ENCODE measurements at regions not wholly inside any gene's neighbourhood (a gene's known extent, or its start where the extent isn't known, plus 50 kb on each side); places are given as distances from the start of the nearest gene placed in this dataset.
"Not testable (repeated sequence)": the region's sequence is repeated elsewhere in the genome, so short reads cannot be mapped to it uniquely, and the experiment has no call there.

- Mint-ChIP-seq H3K27ac (no peak overlapping the region), H3K27me3 (peaks cover 0 to 3% of the 10 kb centered on the region in 2 donors), H3K4me3 (no peak overlapping the region), H3K4me1 (no peaks in the 10 kb centered on the region), H3K9me3 (peaks cover 2 to 20% (median 14%) of the 10 kb centered on the region in 5 donors), H3K36me3 (no peaks in the 10 kb centered on the region)
- Histone ChIP-seq H3K4me3 (ENCODE audit: low read length) (no peak overlapping the region), H3K4me1 (ENCODE audit: insufficient read depth, low read length) (no peaks in the 10 kb centered on the region), H3K9me3 (ENCODE audit: low read length) (no peaks in the 10 kb centered on the region), H3K27ac (ENCODE audit: low read depth, low read length) (no peak overlapping the region), H3K27me3 (ENCODE audit: insufficient read depth, low read length, poor library complexity, severe bottlenecking) (no peaks in the 10 kb centered on the region), H3K36me3 (ENCODE audit: insufficient read depth, low read length) (no peaks in the 10 kb centered on the region)
- DNase-seq, result no peak
- ChIA-PET POLR2A (no interaction called here), CTCF (no interaction called here)
Measured at GRCh38 chr5:119694284-119694683, 64.9 kb downstream of the FAM170A start.

- H3K4me1 Mint-ChIP-seq, result no peaks in the 10 kb centered on the region
- no peak overlapping the region for H3K27ac Mint-ChIP-seq
- Histone ChIP-seq H3K9me3 (ENCODE audit: low read length) (no peaks in the 10 kb centered on the region), H3K4me3 (ENCODE audit: low read length) (no peak overlapping the region), H3K36me3 (ENCODE audit: insufficient read depth, low read length) (no peaks in the 10 kb centered on the region), H3K4me1 (ENCODE audit: insufficient read depth, low read length) (no peaks in the 10 kb centered on the region), H3K27ac (ENCODE audit: low read depth, low read length) (no peak overlapping the region), H3K27me3 (ENCODE audit: insufficient read depth, low read length, poor library complexity, severe bottlenecking) (no peaks in the 10 kb centered on the region)
- H3K27me3 Mint-ChIP-seq, result peaks cover 7 to 9% of the 10 kb centered on the region in 2 donors
- peaks cover 0 to 9% (median 8%) of the 10 kb centered on the region in 5 donors for H3K9me3 Mint-ChIP-seq
- CTCF ChIA-PET, result no interaction called here
- POLR2A ChIA-PET, result no interaction called here
- no peak overlapping the region for H3K4me3 Mint-ChIP-seq
- no peaks in the 10 kb centered on the region for H3K36me3 Mint-ChIP-seq
- no peak for DNase-seq
Measured at GRCh38 chr5:119706049-119706448, 76.7 kb downstream of the FAM170A start.

GRCh38 chr5:119708076-119708790 lies 78.9 kb downstream of the FAM170A start:
- no peaks in the 10 kb centered on the region for H3K4me1 Mint-ChIP-seq
- H3K4me3 Mint-ChIP-seq, result no peak overlapping the region
- peaks cover 0 to 7% (median 4%) of the 10 kb centered on the region in 5 donors for H3K9me3 Mint-ChIP-seq
- no peak overlapping the region for H3K27ac Mint-ChIP-seq
- no peaks in the 10 kb centered on the region for H3K36me3 Mint-ChIP-seq
- peaks cover 7 to 9% of the 10 kb centered on the region in 2 donors for H3K27me3 Mint-ChIP-seq
- Histone ChIP-seq H3K4me3 (ENCODE audit: low read length) (no peak overlapping the region), H3K27me3 (ENCODE audit: insufficient read depth, low read length, poor library complexity, severe bottlenecking) (no peaks in the 10 kb centered on the region), H3K9me3 (ENCODE audit: low read length) (no peaks in the 10 kb centered on the region), H3K36me3 (ENCODE audit: insufficient read depth, low read length) (no peaks in the 10 kb centered on the region), H3K4me1 (ENCODE audit: insufficient read depth, low read length) (no peaks in the 10 kb centered on the region), H3K27ac (ENCODE audit: low read depth, low read length) (no peak overlapping the region)
- ChIA-PET POLR2A (no interaction called here), CTCF (no interaction called here)
- DNase-seq, result no peak

GRCh38 chr5:119721775-119722174 lies 92.4 kb downstream of the FAM170A start:
- Mint-ChIP-seq H3K9me3 (peaks cover 3 to 14% (median 9%) of the 10 kb centered on the region in 5 donors), H3K27me3 (peaks cover 6 to 7% of the 10 kb centered on the region in 2 donors), H3K4me1 (no peaks in the 10 kb centered on the region), H3K27ac (no peak overlapping the region), H3K36me3 (no peaks in the 10 kb centered on the region), H3K4me3 (no peak overlapping the region)
- ChIA-PET POLR2A (no interaction called here), CTCF (no interaction called here)
- H3K36me3 ChIP-seq (ENCODE audit: insufficient read depth, low read length), result no peaks in the 10 kb centered on the region
- H3K9me3 ChIP-seq (ENCODE audit: low read length), result peaks cover 4% of the 10 kb centered on the region
- no peaks in the 10 kb centered on the region for H3K27me3 ChIP-seq (ENCODE audit: insufficient read depth, low read length, poor library complexity, severe bottlenecking)
- no peak overlapping the region for H3K4me3 ChIP-seq (ENCODE audit: low read length)
- DNase-seq, result no peak
- no peaks in the 10 kb centered on the region for H3K4me1 ChIP-seq (ENCODE audit: insufficient read depth, low read length)
- no peak overlapping the region for H3K27ac ChIP-seq (ENCODE audit: low read depth, low read length)

GRCh38 chr5:119725291-119725690 lies 95.9 kb downstream of the FAM170A start:
- H3K4me3 Mint-ChIP-seq; H3K27me3 Mint-ChIP-seq; H3K27me3 ChIP-seq (ENCODE audit: insufficient read depth, low read length, poor library complexity, severe bottlenecking); H3K9me3 ChIP-seq (ENCODE audit: low read length); H3K36me3 Mint-ChIP-seq; H3K36me3 ChIP-seq (ENCODE audit: insufficient read depth, low read length); DNase-seq; H3K27ac ChIP-seq (ENCODE audit: low read depth, low read length); H3K4me3 ChIP-seq (ENCODE audit: low read length); POLR2A ChIA-PET; H3K4me1 ChIP-seq (ENCODE audit: insufficient read depth, low read length); CTCF ChIA-PET; H3K27ac Mint-ChIP-seq; H3K4me1 Mint-ChIP-seq: not testable (repeated sequence)
- H3K9me3 Mint-ChIP-seq, result peaks cover 8 to 18% (median 17%) of the 10 kb centered on the region in 5 donors

GRCh38 chr5:119726544-119726943 lies 97.2 kb downstream of the FAM170A start:
- Histone ChIP-seq H3K36me3 (ENCODE audit: insufficient read depth, low read length) (no peaks in the 10 kb centered on the region), H3K9me3 (ENCODE audit: low read length) (peaks cover 4% of the 10 kb centered on the region), H3K4me1 (ENCODE audit: insufficient read depth, low read length) (no peaks in the 10 kb centered on the region), H3K27me3 (ENCODE audit: insufficient read depth, low read length, poor library complexity, severe bottlenecking) (no peaks in the 10 kb centered on the region), H3K4me3 (ENCODE audit: low read length) (no peak overlapping the region), H3K27ac (ENCODE audit: low read depth, low read length) (no peak overlapping the region)
- Mint-ChIP-seq H3K27me3 (peaks cover 6 to 7% of the 10 kb centered on the region in 2 donors), H3K4me1 (no peaks in the 10 kb centered on the region), H3K36me3 (no peaks in the 10 kb centered on the region), H3K4me3 (no peak overlapping the region), H3K9me3 (peaks cover 8 to 18% (median 17%) of the 10 kb centered on the region in 5 donors), H3K27ac (no peak overlapping the region)
- ChIA-PET CTCF (no interaction called here), POLR2A (no interaction called here)
- no peak for DNase-seq

GRCh38 chr5:119740225-119740624 lies 110.9 kb downstream of the FAM170A start:
- no peaks in the 10 kb centered on the region for H3K9me3 Mint-ChIP-seq
- DNase-seq, result no peak
- no peaks in the 10 kb centered on the region for H3K27me3 ChIP-seq (ENCODE audit: insufficient read depth, low read length, poor library complexity, severe bottlenecking)
- no peak overlapping the region for H3K27ac ChIP-seq (ENCODE audit: low read depth, low read length)
- H3K4me1 ChIP-seq (ENCODE audit: insufficient read depth, low read length), result no peaks in the 10 kb centered on the region
- no peak overlapping the region for H3K4me3 Mint-ChIP-seq
- ChIA-PET CTCF (no interaction called here), POLR2A (no interaction called here)
- H3K27me3 Mint-ChIP-seq, result peaks cover 0 to 1% of the 10 kb centered on the region in 2 donors
- no peak overlapping the region for H3K27ac Mint-ChIP-seq
- no peaks in the 10 kb centered on the region for H3K36me3 ChIP-seq (ENCODE audit: insufficient read depth, low read length)
- H3K9me3 ChIP-seq (ENCODE audit: low read length), result no peaks in the 10 kb centered on the region
- H3K4me1 Mint-ChIP-seq, result no peaks in the 10 kb centered on the region
- H3K4me3 ChIP-seq (ENCODE audit: low read length), result no peak overlapping the region
- H3K36me3 Mint-ChIP-seq, result no peaks in the 10 kb centered on the region

- Histone ChIP-seq H3K27ac (ENCODE audit: low read depth, low read length) (no peak overlapping the region), H3K4me1 (ENCODE audit: insufficient read depth, low read length) (no peaks in the 10 kb centered on the region), H3K36me3 (ENCODE audit: insufficient read depth, low read length) (no peaks in the 10 kb centered on the region), H3K27me3 (ENCODE audit: insufficient read depth, low read length, poor library complexity, severe bottlenecking) (no peaks in the 10 kb centered on the region), H3K4me3 (ENCODE audit: low read length) (no peak overlapping the region), H3K9me3 (ENCODE audit: low read length) (no peaks in the 10 kb centered on the region)
- CTCF ChIA-PET, result interaction anchor here (1.0 kb wide), 1 partner anchor 754 kb away, joined by 3 read pairs; the partner anchor contains the start of gene DTWD2
- H3K4me1 Mint-ChIP-seq, result no peaks in the 10 kb centered on the region
- DNase-seq, result no peak
- POLR2A ChIA-PET, result no interaction called here
- H3K4me3 Mint-ChIP-seq, result no peak overlapping the region
- H3K27me3 Mint-ChIP-seq, result no peaks in the 10 kb centered on the region
- H3K27ac Mint-ChIP-seq, result no peak overlapping the region
- no peaks in the 10 kb centered on the region for H3K9me3 Mint-ChIP-seq
- no peaks in the 10 kb centered on the region for H3K36me3 Mint-ChIP-seq
Measured at GRCh38 chr5:119741691-119742090, 112.3 kb downstream of the FAM170A start.
